ENCODE measurements at regions not wholly inside any gene's neighbourhood (a gene's known extent, or its start where the extent isn't known, plus 50 kb on each side); places are given as distances from the start of the nearest gene placed in this dataset.

DNA sequence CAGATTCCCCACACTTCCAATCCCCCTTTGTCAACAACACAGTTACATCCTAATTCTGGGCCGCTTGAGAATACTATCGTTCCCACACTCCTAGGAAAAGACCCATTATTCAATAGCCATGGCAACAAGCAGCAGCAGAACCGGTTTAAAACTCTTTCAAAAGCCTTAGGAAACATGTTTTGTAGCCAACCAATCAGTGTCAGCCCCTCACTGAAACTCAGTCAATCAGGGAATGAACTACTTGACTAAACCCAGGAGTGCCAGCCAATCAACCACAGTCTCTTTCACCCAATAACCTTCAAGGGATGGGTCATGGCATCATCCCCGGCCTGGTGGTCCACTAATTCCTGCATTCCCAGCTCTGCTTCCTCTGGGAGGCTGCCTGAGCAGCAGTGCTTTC lies 204.8 kb upstream of the HS6ST1 start:
- TF ChIP-seq NFIC (IDR thresholded peaks at IDR 0.05; ENCODE audit: borderline replicate concordance) (no peak), POLR2AphosphoS5 (IDR thresholded peaks at IDR 0.05; ENCODE audit: low read depth, low read length) (no peak), GATA2 (CRISPR knock-in tag; IDR thresholded peaks at IDR 0.05) (no peak), FOXM1 (IDR thresholded peaks at IDR 0.05; ENCODE audit: low read depth) (no peak), TAF1 (IDR thresholded peaks at IDR 0.05; ENCODE audit: borderline replicate concordance, low read depth, low read length) (no peak), EP300 (IDR thresholded peaks at IDR 0.05; ENCODE audit: borderline replicate concordance in 1 of 2, low read depth in 1 of 2, low read length in 1 of 2) (no peak), MAX (IDR thresholded peaks at IDR 0.05; ENCODE audit: low read depth) (no peak), JUND (IDR thresholded peaks at IDR 0.05) (no peak), RAD21 (IDR thresholded peaks at IDR 0.05; ENCODE audit: low read length) (no peak), GABPA (IDR thresholded peaks at IDR 0.05; ENCODE audit: low read depth) (no peak)
- TF ChIP-seq, protein P1, sequence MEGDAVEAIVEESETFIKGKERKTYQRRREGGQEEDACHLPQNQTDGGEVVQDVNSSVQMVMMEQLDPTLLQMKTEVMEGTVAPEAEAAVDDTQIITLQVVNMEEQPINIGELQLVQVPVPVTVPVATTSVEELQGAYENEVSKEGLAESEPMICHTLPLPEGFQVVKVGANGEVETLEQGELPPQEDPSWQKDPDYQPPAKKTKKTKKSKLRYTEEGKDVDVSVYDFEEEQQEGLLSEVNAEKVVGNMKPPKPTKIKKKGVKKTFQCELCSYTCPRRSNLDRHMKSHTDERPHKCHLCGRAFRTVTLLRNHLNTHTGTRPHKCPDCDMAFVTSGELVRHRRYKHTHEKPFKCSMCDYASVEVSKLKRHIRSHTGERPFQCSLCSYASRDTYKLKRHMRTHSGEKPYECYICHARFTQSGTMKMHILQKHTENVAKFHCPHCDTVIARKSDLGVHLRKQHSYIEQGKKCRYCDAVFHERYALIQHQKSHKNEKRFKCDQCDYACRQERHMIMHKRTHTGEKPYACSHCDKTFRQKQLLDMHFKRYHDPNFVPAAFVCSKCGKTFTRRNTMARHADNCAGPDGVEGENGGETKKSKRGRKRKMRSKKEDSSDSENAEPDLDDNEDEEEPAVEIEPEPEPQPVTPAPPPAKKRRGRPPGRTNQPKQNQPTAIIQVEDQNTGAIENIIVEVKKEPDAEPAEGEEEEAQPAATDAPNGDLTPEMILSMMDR (IDR thresholded peaks at IDR 0.05): no peak
- TF ChIP-seq, protein P2, sequence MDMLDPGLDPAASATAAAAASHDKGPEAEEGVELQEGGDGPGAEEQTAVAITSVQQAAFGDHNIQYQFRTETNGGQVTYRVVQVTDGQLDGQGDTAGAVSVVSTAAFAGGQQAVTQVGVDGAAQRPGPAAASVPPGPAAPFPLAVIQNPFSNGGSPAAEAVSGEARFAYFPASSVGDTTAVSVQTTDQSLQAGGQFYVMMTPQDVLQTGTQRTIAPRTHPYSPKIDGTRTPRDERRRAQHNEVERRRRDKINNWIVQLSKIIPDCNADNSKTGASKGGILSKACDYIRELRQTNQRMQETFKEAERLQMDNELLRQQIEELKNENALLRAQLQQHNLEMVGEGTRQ (IDR thresholded peaks at IDR 0.05; ENCODE audit: borderline replicate concordance, low read depth, low read length): no peak

All from SK-N-SH (cell line).